ENCODE measurements at regions not wholly inside any gene's neighbourhood (a gene's known extent, or its start where the extent isn't known, plus 50 kb on each side); places are given as distances from the start of the nearest gene placed in this dataset.
A peak's percentile ranks its signal among the peaks of the same experiment; 100 is the strongest.

- no peaks in the 10 kb centered on the region for H3K27me3 ChIP-seq (ENCODE audit: insufficient read depth in 3 of 3, low read length in 2 of 3)
- TF ChIP-seq CTCF (IDR thresholded peaks at IDR 0.05): no peak
- H3K4me3 ChIP-seq: no peak overlapping the region
- no peaks in the 10 kb centered on the region for H3K36me3 ChIP-seq (ENCODE audit: insufficient read depth in 1 of 2, low read depth in 1 of 2)
- DNase-seq (no peak), ATAC-seq (no peak)
- no peak overlapping the region for H3K27ac ChIP-seq
- 53 to 60% (median 57%) methylated on average over 2 of the region's 2 CpGs for WGBS, 3 donors
- H3K4me1 ChIP-seq: no peaks in the 10 kb centered on the region
- intact Hi-C loops (cut with DNase I): no loop called here
- H3K9me3 ChIP-seq: no peaks in the 10 kb centered on the region
Measured at GRCh38 chr2:104040771-104041170, 813.1 kb upstream of the POU3F3 start.

- ATAC-seq: no peak
- no peak overlapping the region for H3K4me3 ChIP-seq
- H3K27me3 ChIP-seq (ENCODE audit: insufficient read depth in 3 of 3, low read length in 2 of 3): no peaks in the 10 kb centered on the region
- DNase-seq: no peak
- no peak for TF ChIP-seq CTCF (IDR thresholded peaks at IDR 0.05)
- no peaks in the 10 kb centered on the region for H3K36me3 ChIP-seq (ENCODE audit: insufficient read depth in 1 of 2, low read depth in 1 of 2)
- intact Hi-C loops (cut with DNase I): no loop called here
- H3K27ac ChIP-seq: no peak overlapping the region
- no peaks in the 10 kb centered on the region for H3K9me3 ChIP-seq
- H3K4me1 ChIP-seq: no peaks in the 10 kb centered on the region
Measured at GRCh38 chr2:104041351-104041750, 812.6 kb upstream of the POU3F3 start.

DNA sequence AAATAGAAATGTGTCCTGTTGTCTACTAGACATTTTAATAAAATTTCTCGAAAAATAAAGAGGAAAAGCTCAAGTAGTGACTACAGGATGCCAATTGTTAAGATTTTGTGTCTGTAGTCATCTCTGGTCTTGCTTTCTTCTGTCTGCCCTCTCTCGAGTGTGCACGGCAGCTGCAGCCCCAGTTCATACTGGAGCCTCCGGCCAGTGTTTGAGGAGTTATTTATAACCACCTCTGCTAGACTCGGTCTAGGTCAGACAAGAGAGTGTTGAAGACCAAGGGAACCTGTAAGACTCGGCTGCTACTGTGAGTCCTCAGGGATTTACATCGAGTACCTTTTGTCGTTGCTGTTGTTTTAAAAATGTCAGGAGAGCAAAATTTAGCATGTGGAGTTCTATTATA is 810.1 kb upstream of the POU3F3 start:
- H3K9me3 ChIP-seq: no peaks in the 10 kb centered on the region
- H3K4me3 ChIP-seq: no peak overlapping the region
- intact Hi-C loops (cut with DNase I): no loop called here
- H3K27ac ChIP-seq: no peak overlapping the region
- H3K4me1 ChIP-seq: no peaks in the 10 kb centered on the region
- ATAC-seq (peak in 2 of 4 donors; percentile 45 to 49), DNase-seq (no peak)
- no peak for TF ChIP-seq CTCF (IDR thresholded peaks at IDR 0.05)
- 25 to 28% (median 26%) methylated on average over 8 of the region's 8 CpGs for WGBS, 3 donors
- no peaks in the 10 kb centered on the region for H3K36me3 ChIP-seq (ENCODE audit: insufficient read depth in 1 of 2, low read depth in 1 of 2)
- H3K27me3 ChIP-seq (ENCODE audit: insufficient read depth in 3 of 3, low read length in 2 of 3): no peaks in the 10 kb centered on the region

DNA sequence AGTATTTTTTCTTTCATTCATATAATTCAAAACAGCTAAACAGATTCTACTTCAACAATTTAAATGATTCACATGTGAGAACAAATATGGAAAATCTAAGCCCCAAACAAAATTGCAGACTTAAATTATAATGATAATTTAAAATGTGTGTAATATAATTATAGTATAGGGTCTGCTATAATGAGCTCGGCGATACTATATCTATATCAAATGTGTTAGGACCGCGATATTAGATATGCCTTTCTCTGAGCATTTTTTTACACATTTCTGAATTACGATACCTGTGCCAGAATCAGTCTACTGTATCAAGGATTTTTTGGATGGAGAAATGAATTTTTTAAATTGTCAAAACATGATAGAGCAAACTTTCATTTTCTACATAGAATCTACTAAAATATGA is 808.8 kb upstream of the POU3F3 start:
- H3K27ac ChIP-seq: no peak overlapping the region
- H3K27me3 ChIP-seq (ENCODE audit: insufficient read depth in 3 of 3, low read length in 2 of 3): no peaks in the 10 kb centered on the region
- no peaks in the 10 kb centered on the region for H3K4me1 ChIP-seq
- DNase-seq: no peak
- no peak for ATAC-seq
- 73 to 76% (median 73%) methylated on average over 5 of the region's 5 CpGs for whole genome bisulfite sequencing, 3 donors
- intact Hi-C loops (cut with DNase I): no loop called here
- no peaks in the 10 kb centered on the region for H3K9me3 ChIP-seq
- no peak for TF ChIP-seq CTCF (IDR thresholded peaks at IDR 0.05)
- H3K36me3 ChIP-seq (ENCODE audit: insufficient read depth in 1 of 2, low read depth in 1 of 2): no peaks in the 10 kb centered on the region
- no peak overlapping the region for H3K4me3 ChIP-seq

DNA sequence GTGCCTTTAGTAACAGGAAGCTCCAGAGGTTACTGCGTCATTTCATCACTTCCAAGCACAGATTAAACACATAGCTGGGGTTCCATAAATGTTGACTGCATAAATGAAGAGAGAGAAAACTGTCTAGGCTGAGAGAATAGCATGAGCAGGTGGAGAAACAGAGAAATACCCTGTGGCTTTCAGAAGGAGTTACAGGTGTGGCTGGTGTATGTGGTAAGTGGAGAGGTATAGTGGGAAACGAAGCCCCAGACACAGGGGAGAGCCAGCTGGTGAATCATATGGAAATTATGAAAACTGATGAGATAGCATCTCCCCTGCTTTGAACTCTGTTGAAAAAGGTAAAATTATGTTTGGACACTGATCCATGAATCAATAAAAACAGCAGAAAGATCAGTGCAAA is 807.4 kb upstream of the POU3F3 start:
- intact Hi-C loops (cut with DNase I): no loop called here
- 57 to 80% (median 67%) methylated on average over 2 of the region's 2 CpGs for WGBS, 3 donors
- DNase-seq (no peak), ATAC-seq (no peak)
- no peak for TF ChIP-seq CTCF (IDR thresholded peaks at IDR 0.05)
- no peaks in the 10 kb centered on the region for H3K27me3 ChIP-seq (ENCODE audit: insufficient read depth in 3 of 3, low read length in 2 of 3)
- no peak overlapping the region for H3K4me3 ChIP-seq
- no peaks in the 10 kb centered on the region for H3K4me1 ChIP-seq
- no peaks in the 10 kb centered on the region for H3K9me3 ChIP-seq
- no peaks in the 10 kb centered on the region for H3K36me3 ChIP-seq (ENCODE audit: insufficient read depth in 1 of 2, low read depth in 1 of 2)
- H3K27ac ChIP-seq: no peak overlapping the region

All from psoas muscle (tissue), 7 donors.